ENCODE measurements at regions not wholly inside any gene's neighbourhood (a gene's known extent, or its start where the extent isn't known, plus 50 kb on each side); places are given as distances from the start of the nearest gene placed in this dataset.

DNA sequence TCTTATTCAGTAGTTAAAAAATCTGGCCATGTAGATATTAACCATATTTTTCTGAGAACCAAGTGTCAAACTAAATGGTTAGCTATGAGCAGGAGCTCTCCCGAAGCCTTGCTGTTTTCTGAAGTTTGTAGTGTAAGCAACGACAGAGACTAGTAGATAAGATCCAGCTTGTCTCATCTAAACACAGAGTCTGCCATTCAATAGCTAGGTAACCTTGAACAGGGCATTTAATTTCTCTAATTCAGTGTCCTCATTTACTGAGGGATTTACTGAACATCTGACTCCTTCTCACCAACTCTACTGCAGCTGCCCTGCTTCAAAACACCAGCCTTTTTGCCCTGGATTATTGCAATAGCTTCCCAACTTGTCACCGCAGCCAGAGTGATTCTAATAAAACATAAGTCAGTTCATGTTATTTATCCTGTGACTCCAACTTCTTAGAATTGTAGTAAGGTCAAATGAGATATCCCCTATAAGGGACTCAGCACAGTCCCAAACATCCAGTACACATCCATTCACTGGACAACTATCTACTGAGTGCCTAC is 337.0 kb downstream of the PLK2 start:
- TF ChIP-seq EZH2 (IDR thresholded peaks at IDR 0.05; ENCODE audit: low read length) (no peak), CTCF (optimal IDR thresholded peaks at IDR 0.05 in 1 of 3, IDR thresholded peaks at IDR 0.05 in 1 of 3, conservative IDR thresholded peaks at IDR 0.05 in 1 of 3; ENCODE audit: extremely low read depth in 1 of 3, insufficient read depth in 2 of 3, low read length in 3 of 3) (no peak)
- no peak for DNase-seq (ENCODE audit: low read depth, low spot score)
- no peak overlapping the region for H3K4me3 ChIP-seq (ENCODE audit: control insufficient read depth in 2 of 3, extremely low read depth in 1 of 3, insufficient read depth in 2 of 3, low read depth in 1 of 3, low read length in 3 of 3)
- H3K27me3 ChIP-seq (ENCODE audit: control insufficient read depth, extremely low read depth, insufficient read depth, low read length), result no peaks in the 10 kb centered on the region
- no peaks in the 10 kb centered on the region for H4K20me1 ChIP-seq (ENCODE audit: control insufficient read depth, extremely low read depth, insufficient read depth, low read length)
- no peaks in the 10 kb centered on the region for H3K79me2 ChIP-seq (ENCODE audit: control insufficient read depth, insufficient read depth, low read length)
- H3K4me1 ChIP-seq (ENCODE audit: control insufficient read depth, extremely low read depth, insufficient read depth, low read length), result no peaks in the 10 kb centered on the region
- H3K4me2 ChIP-seq (ENCODE audit: control insufficient read depth, extremely low read depth, insufficient read depth, low read depth, low read length), result no peak overlapping the region
- no peak overlapping the region for H3K9ac ChIP-seq (ENCODE audit: control insufficient read depth, extremely low read depth, insufficient read depth, low read length)
- H3K27ac ChIP-seq (ENCODE audit: control insufficient read depth, insufficient read depth, low read length), result no peak overlapping the region
- no peak overlapping the region for H2AFZ ChIP-seq (ENCODE audit: control insufficient read depth, low read length)
- H3K9me3 ChIP-seq (ENCODE audit: control insufficient read depth, low read depth, low read length), result no peaks in the 10 kb centered on the region
- no peaks in the 10 kb centered on the region for H3K36me3 ChIP-seq (ENCODE audit: control insufficient read depth in 2 of 2, extremely low read depth in 1 of 2, insufficient read depth in 2 of 2, low read length in 2 of 2)
- H3K9me1 ChIP-seq (ENCODE audit: control insufficient read depth, extremely low read depth, insufficient read depth, low read length), result no peaks in the 10 kb centered on the region
- dilution Hi-C loops (cut with MboI; ENCODE audit: extremely low pct_ligation_motif_present, low sequenced_read_pairs), result no loop called here
- FAIRE-seq, result no peak

GRCh38 chr5:58122157-58122556 is 337.7 kb downstream of the PLK2 start:
- Histone ChIP-seq H3K4me3 (ENCODE audit: control insufficient read depth in 2 of 3, extremely low read depth in 1 of 3, insufficient read depth in 2 of 3, low read depth in 1 of 3, low read length in 3 of 3) (no peak overlapping the region), H3K27me3 (ENCODE audit: control insufficient read depth, extremely low read depth, insufficient read depth, low read length) (no peaks in the 10 kb centered on the region), H3K4me2 (ENCODE audit: control insufficient read depth, extremely low read depth, insufficient read depth, low read depth, low read length) (no peak overlapping the region), H3K9me3 (ENCODE audit: control insufficient read depth, low read depth, low read length) (no peaks in the 10 kb centered on the region), H4K20me1 (ENCODE audit: control insufficient read depth, extremely low read depth, insufficient read depth, low read length) (no peaks in the 10 kb centered on the region), H3K79me2 (ENCODE audit: control insufficient read depth, insufficient read depth, low read length) (no peaks in the 10 kb centered on the region), H3K36me3 (ENCODE audit: control insufficient read depth in 2 of 2, extremely low read depth in 1 of 2, insufficient read depth in 2 of 2, low read length in 2 of 2) (no peaks in the 10 kb centered on the region), H3K9me1 (ENCODE audit: control insufficient read depth, extremely low read depth, insufficient read depth, low read length) (no peaks in the 10 kb centered on the region), H2AFZ (ENCODE audit: control insufficient read depth, low read length) (no peak overlapping the region), H3K9ac (ENCODE audit: control insufficient read depth, extremely low read depth, insufficient read depth, low read length) (no peak overlapping the region), H3K27ac (ENCODE audit: control insufficient read depth, insufficient read depth, low read length) (no peak overlapping the region), H3K4me1 (ENCODE audit: control insufficient read depth, extremely low read depth, insufficient read depth, low read length) (no peaks in the 10 kb centered on the region)
- no peak for FAIRE-seq
- dilution Hi-C loops (cut with MboI; ENCODE audit: extremely low pct_ligation_motif_present, low sequenced_read_pairs), result no loop called here
- no peak for DNase-seq (ENCODE audit: low read depth, low spot score)
- TF ChIP-seq EZH2 (IDR thresholded peaks at IDR 0.05; ENCODE audit: low read length), result no peak
- TF ChIP-seq CTCF (optimal IDR thresholded peaks at IDR 0.05 in 1 of 3, IDR thresholded peaks at IDR 0.05 in 1 of 3, conservative IDR thresholded peaks at IDR 0.05 in 1 of 3; ENCODE audit: extremely low read depth in 1 of 3, insufficient read depth in 2 of 3, low read length in 3 of 3), result no peak
